ENCODE measurements at regions not wholly inside any gene's neighbourhood (a gene's known extent, or its start where the extent isn't known, plus 50 kb on each side); places are given as distances from the start of the nearest gene placed in this dataset.

- no peak for DNase-seq
- intact Hi-C loops (cut with DNase I) = no loop called here
- no peaks in the 10 kb centered on the region for H3K27me3 ChIP-seq
Observed at GRCh38 chr20:57074386-57074785, 192.1 kb downstream of the BMP7 start.

GRCh38 chr20:57075181-57075580 is 191.3 kb downstream of the BMP7 start:
- Histone ChIP-seq H3K27me3 (no peaks in the 10 kb centered on the region), H3K4me3 (no peak overlapping the region), H3K36me3 (no peaks in the 10 kb centered on the region), H3K9me3 (peaks cover 0 to 6% (median 0%) of the 10 kb centered on the region in 4 donors), H3K27ac (no peak overlapping the region), H3K4me1 (no peaks in the 10 kb centered on the region)
- DNase-seq = no peak
- 22% methylated on average over 5 of the region's 5 CpGs for WGBS (ENCODE audit: insufficient coverage, low coverage, low lambda C conversion rate, missing lambda C conversion rate)
- no peak for TF ChIP-seq CTCF (IDR thresholded peaks at IDR 0.05)
- TF ChIP-seq POLR2A (IDR thresholded peaks at IDR 0.05) = no peak
- no peak for ATAC-seq
- intact Hi-C loops (cut with DNase I) = no loop called here

More at GRCh38 chr20:57074386-57074785, 192.1 kb downstream of the BMP7 start:
- 47% methylated on average over 9 of the region's 12 CpGs for WGBS (ENCODE audit: insufficient coverage, low coverage, low lambda C conversion rate, missing lambda C conversion rate)
- ATAC-seq = no peak
- Histone ChIP-seq H3K27ac (no peak overlapping the region), H3K36me3 (no peaks in the 10 kb centered on the region), H3K4me1 (no peaks in the 10 kb centered on the region), H3K9me3 (peaks cover 0 to 6% (median 0%) of the 10 kb centered on the region in 4 donors), H3K4me3 (no peak overlapping the region)
- TF ChIP-seq POLR2A (IDR thresholded peaks at IDR 0.05) = no peak
- no peak for TF ChIP-seq CTCF (IDR thresholded peaks at IDR 0.05)

GRCh38 chr20:57075603-57076002 is 190.8 kb downstream of the BMP7 start:
- intact Hi-C loops (cut with DNase I) = no loop called here
- H3K9me3 ChIP-seq = peaks cover 0 to 6% (median 0%) of the 10 kb centered on the region in 4 donors
- ATAC-seq (no peak), DNase-seq (no peak)
- no peaks in the 10 kb centered on the region for H3K36me3 ChIP-seq
- H3K4me3 ChIP-seq = no peak overlapping the region
- H3K4me1 ChIP-seq = no peaks in the 10 kb centered on the region
- H3K27me3 ChIP-seq = no peaks in the 10 kb centered on the region
- TF ChIP-seq POLR2A (IDR thresholded peaks at IDR 0.05) (no peak), CTCF (IDR thresholded peaks at IDR 0.05) (no peak)
- no peak overlapping the region for H3K27ac ChIP-seq

GRCh38 chr20:57076152-57076652 is 190.2 kb downstream of the BMP7 start:
- TF ChIP-seq POLR2A (IDR thresholded peaks at IDR 0.05) (no peak), CTCF (IDR thresholded peaks at IDR 0.05) (no peak)
- Histone ChIP-seq H3K27me3 (no peaks in the 10 kb centered on the region), H3K4me1 (no peaks in the 10 kb centered on the region), H3K9me3 (peaks cover 0 to 6% (median 0%) of the 10 kb centered on the region in 4 donors), H3K36me3 (no peaks in the 10 kb centered on the region), H3K4me3 (no peak overlapping the region), H3K27ac (no peak overlapping the region)
- intact Hi-C loops (cut with DNase I) = no loop called here
- DNase-seq (no peak), ATAC-seq (no peak)
- WGBS (ENCODE audit: insufficient coverage, low coverage, low lambda C conversion rate, missing lambda C conversion rate) = 43% methylated on average over 2 of the region's 11 CpGs

GRCh38 chr20:57076951-57077350 is 189.5 kb downstream of the BMP7 start:
- intact Hi-C loops (cut with DNase I) = no loop called here
- H3K27ac ChIP-seq = no peak overlapping the region
- no peak for ATAC-seq
- H3K27me3 ChIP-seq = no peaks in the 10 kb centered on the region
- peaks cover 0 to 6% (median 0%) of the 10 kb centered on the region in 4 donors for H3K9me3 ChIP-seq
- no peak for DNase-seq
- H3K4me3 ChIP-seq = no peak overlapping the region
- no peaks in the 10 kb centered on the region for H3K36me3 ChIP-seq
- TF ChIP-seq CTCF (IDR thresholded peaks at IDR 0.05) (no peak), POLR2A (IDR thresholded peaks at IDR 0.05) (no peak)
- no peaks in the 10 kb centered on the region for H3K4me1 ChIP-seq
- 40% methylated on average over 3 of the region's 3 CpGs for WGBS (ENCODE audit: insufficient coverage, low coverage, low lambda C conversion rate, missing lambda C conversion rate)

All from right lobe of liver (tissue), 6 donors.